ENCODE measurements at regions not wholly inside any gene's neighbourhood (a gene's known extent, or its start where the extent isn't known, plus 50 kb on each side); places are given as distances from the start of the nearest gene placed in this dataset.

- TF ChIP-seq CTCF (IDR thresholded peaks at IDR 0.05): no peak
- TF ChIP-seq POLR2A (IDR thresholded peaks at IDR 0.05): no peak
Measured at GRCh38 chr5:56622141-56622540, 193.2 kb upstream of the MAP3K1 start.

All from right lobe of liver (tissue), 4 donors.